ENCODE measurements at regions not wholly inside any gene's neighbourhood (a gene's known extent, or its start where the extent isn't known, plus 50 kb on each side); places are given as distances from the start of the nearest gene placed in this dataset.

DNA sequence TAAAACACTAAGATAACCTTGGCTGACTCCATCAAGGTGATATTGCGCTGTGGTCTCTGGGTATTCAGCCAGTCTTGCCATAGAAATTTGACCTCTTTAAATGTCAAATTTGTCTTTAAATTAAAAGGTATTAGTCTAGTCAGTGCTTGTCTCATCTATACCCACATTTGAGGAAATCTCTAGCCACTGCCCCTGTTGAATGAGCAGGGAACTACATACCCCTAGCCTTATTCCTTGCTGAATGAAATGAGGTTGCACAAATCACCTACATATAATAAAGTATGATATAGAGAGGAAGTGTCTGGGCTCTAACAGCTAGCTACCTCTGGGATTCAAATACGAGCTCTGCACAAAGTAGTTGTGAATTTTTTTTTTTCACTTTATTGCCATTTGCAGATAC is 256.8 kb downstream of the C12orf50 start:
- DNase-seq: no peak
- no peak overlapping the region for H2BK12ac ChIP-seq (ENCODE audit: low read length in 2 of 2)
- H3K4ac ChIP-seq (ENCODE audit: low read depth in 1 of 2, low read length in 2 of 2): no peak overlapping the region
- H3K79me1 ChIP-seq (replicated peaks; ENCODE audit: low read length, poor library complexity, severe bottlenecking): no peaks in the 10 kb centered on the region
- no peak overlapping the region for H3K23ac ChIP-seq (ENCODE audit: low read length in 2 of 2)
- H3K18ac ChIP-seq (ENCODE audit: low read depth in 1 of 2, low read length in 2 of 2): no peak overlapping the region
- H4K91ac ChIP-seq (ENCODE audit: low read length): no peak overlapping the region
- H3K9me3 ChIP-seq (ENCODE audit: control insufficient read depth, low read length): no peaks in the 10 kb centered on the region
- no peak overlapping the region for H2BK15ac ChIP-seq (ENCODE audit: low read depth, poor library complexity, severe bottlenecking)
- no peaks in the 10 kb centered on the region for H3K4me1 ChIP-seq (ENCODE audit: control insufficient read depth, insufficient read depth, low read depth, low read length)
- no peak overlapping the region for H2BK120ac ChIP-seq (ENCODE audit: low read depth, low read length)
- no peak overlapping the region for H3K9ac ChIP-seq (ENCODE audit: low read length)
- H4K8ac ChIP-seq (ENCODE audit: low read length): no peak overlapping the region
- no peak overlapping the region for H3K4me3 ChIP-seq (ENCODE audit: insufficient read depth in 1 of 2, low read depth in 1 of 2, low read length in 2 of 2)
- no peak overlapping the region for H3K14ac ChIP-seq (ENCODE audit: low read length in 2 of 2)
- no peak overlapping the region for H3K4me2 ChIP-seq (ENCODE audit: low read length, poor library complexity, severe bottlenecking)
- no peak overlapping the region for H2AFZ ChIP-seq (ENCODE audit: low read depth, low read length)
- no peak overlapping the region for H3K27ac ChIP-seq (ENCODE audit: low read length, poor library complexity, severe bottlenecking)
- no peaks in the 10 kb centered on the region for H3K27me3 ChIP-seq (ENCODE audit: control insufficient read depth in 1 of 2, insufficient read depth in 1 of 2, low read length in 2 of 2)
- H2AK5ac ChIP-seq (ENCODE audit: low read length, severe bottlenecking): no peak overlapping the region
- H3K36me3 ChIP-seq (ENCODE audit: control insufficient read depth in 1 of 2, insufficient read depth in 2 of 2, low read depth in 1 of 2, low read length in 2 of 2): no peaks in the 10 kb centered on the region
- H2BK5ac ChIP-seq (ENCODE audit: low read depth, low read length, poor library complexity, severe bottlenecking): no peak overlapping the region
- 96% methylated on average over 1 of the region's 2 CpGs for WGBS

- Histone ChIP-seq H2AK5ac (ENCODE audit: low read length, severe bottlenecking) (no peak overlapping the region), H3K36me3 (ENCODE audit: control insufficient read depth in 1 of 2, insufficient read depth in 2 of 2, low read depth in 1 of 2, low read length in 2 of 2) (no peaks in the 10 kb centered on the region), H3K4me1 (ENCODE audit: control insufficient read depth, insufficient read depth, low read depth, low read length) (no peaks in the 10 kb centered on the region), H3K27ac (ENCODE audit: low read length, poor library complexity, severe bottlenecking) (no peak overlapping the region), H4K8ac (ENCODE audit: low read length) (no peak overlapping the region), H3K9ac (ENCODE audit: low read length) (no peak overlapping the region), H3K14ac (ENCODE audit: low read length in 2 of 2) (no peak overlapping the region), H2AFZ (ENCODE audit: low read depth, low read length) (no peak overlapping the region), H3K4me2 (ENCODE audit: low read length, poor library complexity, severe bottlenecking) (no peak overlapping the region), H3K4ac (ENCODE audit: low read depth in 1 of 2, low read length in 2 of 2) (no peak overlapping the region), H2BK12ac (ENCODE audit: low read length in 2 of 2) (no peak overlapping the region), H3K27me3 (ENCODE audit: control insufficient read depth in 1 of 2, insufficient read depth in 1 of 2, low read length in 2 of 2) (no peaks in the 10 kb centered on the region), H2BK15ac (ENCODE audit: low read depth, poor library complexity, severe bottlenecking) (no peak overlapping the region), H3K23ac (ENCODE audit: low read length in 2 of 2) (no peak overlapping the region), H3K4me3 (ENCODE audit: insufficient read depth in 1 of 2, low read depth in 1 of 2, low read length in 2 of 2) (no peak overlapping the region), H3K79me1 (replicated peaks; ENCODE audit: low read length, poor library complexity, severe bottlenecking) (no peaks in the 10 kb centered on the region), H3K9me3 (ENCODE audit: control insufficient read depth, low read length) (no peaks in the 10 kb centered on the region), H2BK120ac (ENCODE audit: low read depth, low read length) (no peak overlapping the region), H3K18ac (ENCODE audit: low read depth in 1 of 2, low read length in 2 of 2) (no peak overlapping the region), H2BK5ac (ENCODE audit: low read depth, low read length, poor library complexity, severe bottlenecking) (no peak overlapping the region), H4K91ac (ENCODE audit: low read length) (no peak overlapping the region)
- no peak for DNase-seq
- WGBS: 81% methylated on average over 9 of the region's 11 CpGs
Measured at GRCh38 chr12:87768501-87769287, 260.5 kb downstream of the C12orf50 start.

DNA sequence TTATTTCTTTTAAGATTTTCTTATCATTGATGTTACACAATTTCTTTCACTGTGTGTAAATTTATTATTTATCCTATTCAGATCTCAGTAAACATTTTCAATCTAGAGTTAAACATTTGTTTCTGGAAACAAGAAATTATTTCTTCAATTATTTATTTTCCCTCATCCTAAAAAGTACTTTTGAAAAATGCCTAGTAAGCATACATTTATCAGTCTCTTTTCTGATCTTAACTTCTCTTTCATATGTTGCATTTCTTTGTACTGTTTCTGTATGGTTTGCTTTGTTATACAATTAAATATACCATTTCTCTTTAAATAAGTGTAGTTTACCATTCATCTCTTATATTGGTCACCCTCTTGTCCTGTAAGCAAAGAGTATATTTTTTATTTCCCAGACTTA is 263.2 kb downstream of the C12orf50 start:
- no peak overlapping the region for H2AFZ ChIP-seq (ENCODE audit: low read depth, low read length)
- no peak overlapping the region for H4K91ac ChIP-seq (ENCODE audit: low read length)
- H3K14ac ChIP-seq (ENCODE audit: low read length in 2 of 2): no peak overlapping the region
- H3K36me3 ChIP-seq (ENCODE audit: control insufficient read depth in 1 of 2, insufficient read depth in 2 of 2, low read depth in 1 of 2, low read length in 2 of 2): no peaks in the 10 kb centered on the region
- no peak overlapping the region for H2AK5ac ChIP-seq (ENCODE audit: low read length, severe bottlenecking)
- H3K27me3 ChIP-seq (ENCODE audit: control insufficient read depth in 1 of 2, insufficient read depth in 1 of 2, low read length in 2 of 2): no peaks in the 10 kb centered on the region
- no peak overlapping the region for H2BK15ac ChIP-seq (ENCODE audit: low read depth, poor library complexity, severe bottlenecking)
- H3K9me3 ChIP-seq (ENCODE audit: control insufficient read depth, low read length): no peaks in the 10 kb centered on the region
- H3K23ac ChIP-seq (ENCODE audit: low read length in 2 of 2): no peak overlapping the region
- no peak overlapping the region for H2BK120ac ChIP-seq (ENCODE audit: low read depth, low read length)
- no peak overlapping the region for H3K18ac ChIP-seq (ENCODE audit: low read depth in 1 of 2, low read length in 2 of 2)
- H3K4me3 ChIP-seq (ENCODE audit: insufficient read depth in 1 of 2, low read depth in 1 of 2, low read length in 2 of 2): no peak overlapping the region
- H4K8ac ChIP-seq (ENCODE audit: low read length): no peak overlapping the region
- no peak overlapping the region for H2BK12ac ChIP-seq (ENCODE audit: low read length in 2 of 2)
- no peaks in the 10 kb centered on the region for H3K79me1 ChIP-seq (replicated peaks; ENCODE audit: low read length, poor library complexity, severe bottlenecking)
- no peaks in the 10 kb centered on the region for H3K4me1 ChIP-seq (ENCODE audit: control insufficient read depth, insufficient read depth, low read depth, low read length)
- no peak overlapping the region for H2BK5ac ChIP-seq (ENCODE audit: low read depth, low read length, poor library complexity, severe bottlenecking)
- H3K4me2 ChIP-seq (ENCODE audit: low read length, poor library complexity, severe bottlenecking): no peak overlapping the region
- no peak for DNase-seq
- no peak overlapping the region for H3K27ac ChIP-seq (ENCODE audit: low read length, poor library complexity, severe bottlenecking)
- H3K9ac ChIP-seq (ENCODE audit: low read length): no peak overlapping the region
- no peak overlapping the region for H3K4ac ChIP-seq (ENCODE audit: low read depth in 1 of 2, low read length in 2 of 2)

DNA sequence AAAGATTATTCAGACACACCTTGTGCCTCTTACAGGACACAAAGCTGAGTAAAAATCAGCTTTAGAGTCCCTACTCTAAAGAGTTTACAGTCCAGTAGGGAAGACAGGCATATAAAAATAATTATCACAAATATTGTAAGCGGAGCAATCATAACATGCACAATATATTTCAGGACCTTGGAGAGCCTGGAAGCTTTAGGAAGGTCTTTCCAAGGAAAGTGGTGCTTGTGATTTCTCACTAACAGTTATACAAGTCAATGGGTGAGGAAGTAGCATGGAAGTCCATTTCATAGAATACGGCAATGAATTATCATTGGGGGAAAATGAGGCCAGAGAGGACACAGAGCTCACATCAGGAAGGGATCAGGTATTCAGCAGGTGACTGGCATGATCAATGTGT is 268.3 kb downstream of the C12orf50 start:
- Histone ChIP-seq H3K4me3 (ENCODE audit: insufficient read depth in 1 of 2, low read depth in 1 of 2, low read length in 2 of 2) (no peak overlapping the region), H3K23ac (ENCODE audit: low read length in 2 of 2) (no peak overlapping the region), H3K27me3 (ENCODE audit: control insufficient read depth in 1 of 2, insufficient read depth in 1 of 2, low read length in 2 of 2) (no peaks in the 10 kb centered on the region), H2BK15ac (ENCODE audit: low read depth, poor library complexity, severe bottlenecking) (no peak overlapping the region), H3K14ac (ENCODE audit: low read length in 2 of 2) (no peak overlapping the region), H2BK5ac (ENCODE audit: low read depth, low read length, poor library complexity, severe bottlenecking) (no peak overlapping the region), H2AFZ (ENCODE audit: low read depth, low read length) (no peak overlapping the region), H4K91ac (ENCODE audit: low read length) (no peak overlapping the region), H3K4me2 (ENCODE audit: low read length, poor library complexity, severe bottlenecking) (no peak overlapping the region), H2AK5ac (ENCODE audit: low read length, severe bottlenecking) (no peak overlapping the region), H3K4ac (ENCODE audit: low read depth in 1 of 2, low read length in 2 of 2) (no peak overlapping the region), H4K8ac (ENCODE audit: low read length) (no peak overlapping the region), H2BK120ac (ENCODE audit: low read depth, low read length) (no peak overlapping the region), H3K4me1 (ENCODE audit: control insufficient read depth, insufficient read depth, low read depth, low read length) (peaks cover 2% of the 10 kb centered on the region), H3K9me3 (ENCODE audit: control insufficient read depth, low read length) (no peaks in the 10 kb centered on the region), H3K79me1 (replicated peaks; ENCODE audit: low read length, poor library complexity, severe bottlenecking) (no peaks in the 10 kb centered on the region), H3K36me3 (ENCODE audit: control insufficient read depth in 1 of 2, insufficient read depth in 2 of 2, low read depth in 1 of 2, low read length in 2 of 2) (no peaks in the 10 kb centered on the region), H2BK12ac (ENCODE audit: low read length in 2 of 2) (no peak overlapping the region), H3K18ac (ENCODE audit: low read depth in 1 of 2, low read length in 2 of 2) (no peak overlapping the region), H3K27ac (ENCODE audit: low read length, poor library complexity, severe bottlenecking) (no peak overlapping the region), H3K9ac (ENCODE audit: low read length) (no peak overlapping the region)
- DNase-seq: no peak
- WGBS: 98% methylated on average over 2 of the region's 2 CpGs

Measured in mesenchymal stem cell (in vitro differentiated cells and primary cell).